ENCODE measurements at regions not wholly inside any gene's neighbourhood (a gene's known extent, or its start where the extent isn't known, plus 50 kb on each side); places are given as distances from the start of the nearest gene placed in this dataset.

DNA sequence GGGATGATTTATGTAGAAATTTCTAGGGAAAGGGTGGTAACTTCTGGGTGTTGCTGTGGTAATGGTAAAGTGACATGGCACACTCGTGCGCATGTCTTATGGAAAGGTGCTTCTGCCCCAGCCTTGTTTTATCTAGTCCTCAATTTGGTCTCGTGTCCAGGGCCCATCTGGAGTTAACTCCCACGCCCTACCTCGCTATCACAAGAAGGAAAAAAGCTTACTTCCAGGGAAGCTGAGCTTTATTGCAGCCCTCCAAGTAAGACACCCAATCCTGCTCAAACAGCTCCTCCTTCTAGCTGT lies 611.8 kb downstream of the TNS3 start:
- H3K9me3 ChIP-seq (ENCODE audit: low read depth, low read length), result no peaks in the 10 kb centered on the region

DNA sequence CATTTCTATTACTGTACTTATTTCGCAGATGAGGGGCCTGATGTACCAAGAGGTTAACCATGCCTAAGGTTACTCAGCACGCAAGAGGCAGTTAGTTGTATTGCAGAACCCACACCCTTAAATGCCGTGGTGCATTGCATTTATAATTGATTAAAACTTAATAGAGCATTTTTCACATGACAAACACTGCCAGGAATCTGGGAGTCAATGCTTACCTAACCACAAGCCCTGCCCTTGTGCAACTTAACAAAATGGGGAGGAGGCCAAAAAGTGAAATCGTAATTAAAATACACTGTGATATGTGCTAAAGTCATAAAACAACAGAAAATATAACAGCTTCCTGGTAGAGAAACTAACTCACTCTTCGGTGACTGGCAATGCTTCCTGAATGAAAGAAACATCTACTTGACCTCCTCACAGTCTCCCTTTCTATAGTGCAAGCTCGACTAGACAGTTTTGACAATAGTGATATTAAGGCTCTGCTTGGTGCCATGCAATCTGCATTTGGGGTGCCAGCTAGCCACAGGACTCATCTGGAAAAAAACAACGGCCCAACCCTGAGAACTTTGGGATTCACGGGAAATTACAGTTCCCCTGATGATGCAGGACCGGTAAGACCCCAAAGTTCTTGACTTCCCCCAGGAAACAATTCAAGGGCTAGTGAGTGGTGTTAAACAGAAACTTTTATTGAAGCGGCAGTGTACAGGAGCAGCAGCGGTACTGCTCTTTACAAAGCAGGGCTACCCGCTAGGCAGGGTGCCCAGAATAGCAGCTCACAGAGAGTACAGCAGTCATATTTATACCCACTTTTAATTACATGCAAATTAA lies 612.4 kb downstream of the TNS3 start:
- Histone ChIP-seq H4K20me1 (ENCODE audit: insufficient read depth, low read length) (no peaks in the 10 kb centered on the region), H3K4me2 (ENCODE audit: insufficient read depth, low read length) (no peak overlapping the region), H3K4me3 (ENCODE audit: insufficient read depth, low read length) (no peak overlapping the region), H3K36me3 (ENCODE audit: insufficient read depth, low read length) (no peaks in the 10 kb centered on the region), H3K9me3 (ENCODE audit: low read depth, low read length) (no peaks in the 10 kb centered on the region), H3K27ac (ENCODE audit: low read depth, low read length) (no peak overlapping the region), H3K79me2 (ENCODE audit: insufficient read depth, low read length) (no peaks in the 10 kb centered on the region), H3K4me1 (ENCODE audit: insufficient read depth, low read length) (peaks cover 4% of the 10 kb centered on the region), H2AFZ (ENCODE audit: low read length) (peak overlapping the region; percentile 53), H3K27me3 (ENCODE audit: insufficient read depth, low read length) (no peaks in the 10 kb centered on the region)
- TF ChIP-seq, protein P1, sequence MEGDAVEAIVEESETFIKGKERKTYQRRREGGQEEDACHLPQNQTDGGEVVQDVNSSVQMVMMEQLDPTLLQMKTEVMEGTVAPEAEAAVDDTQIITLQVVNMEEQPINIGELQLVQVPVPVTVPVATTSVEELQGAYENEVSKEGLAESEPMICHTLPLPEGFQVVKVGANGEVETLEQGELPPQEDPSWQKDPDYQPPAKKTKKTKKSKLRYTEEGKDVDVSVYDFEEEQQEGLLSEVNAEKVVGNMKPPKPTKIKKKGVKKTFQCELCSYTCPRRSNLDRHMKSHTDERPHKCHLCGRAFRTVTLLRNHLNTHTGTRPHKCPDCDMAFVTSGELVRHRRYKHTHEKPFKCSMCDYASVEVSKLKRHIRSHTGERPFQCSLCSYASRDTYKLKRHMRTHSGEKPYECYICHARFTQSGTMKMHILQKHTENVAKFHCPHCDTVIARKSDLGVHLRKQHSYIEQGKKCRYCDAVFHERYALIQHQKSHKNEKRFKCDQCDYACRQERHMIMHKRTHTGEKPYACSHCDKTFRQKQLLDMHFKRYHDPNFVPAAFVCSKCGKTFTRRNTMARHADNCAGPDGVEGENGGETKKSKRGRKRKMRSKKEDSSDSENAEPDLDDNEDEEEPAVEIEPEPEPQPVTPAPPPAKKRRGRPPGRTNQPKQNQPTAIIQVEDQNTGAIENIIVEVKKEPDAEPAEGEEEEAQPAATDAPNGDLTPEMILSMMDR (IDR thresholded peaks at IDR 0.05; ENCODE audit: extremely low read depth, low read depth, low read length), result no peak
- no peak for DNase-seq (ENCODE audit: insufficient read length, low spot score, missing footprints)

More for the DNA sequence above, 611.8 kb downstream of the TNS3 start:
- no peak overlapping the region for H3K4me3 ChIP-seq (ENCODE audit: insufficient read depth, low read length)
- H3K36me3 ChIP-seq (ENCODE audit: insufficient read depth, low read length), result no peaks in the 10 kb centered on the region
- H3K27me3 ChIP-seq (ENCODE audit: insufficient read depth, low read length), result no peaks in the 10 kb centered on the region
- H3K27ac ChIP-seq (ENCODE audit: low read depth, low read length), result no peak overlapping the region
- no peaks in the 10 kb centered on the region for H4K20me1 ChIP-seq (ENCODE audit: insufficient read depth, low read length)
- no peak overlapping the region for H2AFZ ChIP-seq (ENCODE audit: low read length)
- H3K4me1 ChIP-seq (ENCODE audit: insufficient read depth, low read length), result peaks cover 4% of the 10 kb centered on the region
- DNase-seq (ENCODE audit: insufficient read length, low spot score, missing footprints), result no peak
- H3K79me2 ChIP-seq (ENCODE audit: insufficient read depth, low read length), result no peaks in the 10 kb centered on the region
- H3K4me2 ChIP-seq (ENCODE audit: insufficient read depth, low read length), result no peak overlapping the region
- TF ChIP-seq, protein P1 (IDR thresholded peaks at IDR 0.05; ENCODE audit: extremely low read depth, low read depth, low read length), result no peak

DNA sequence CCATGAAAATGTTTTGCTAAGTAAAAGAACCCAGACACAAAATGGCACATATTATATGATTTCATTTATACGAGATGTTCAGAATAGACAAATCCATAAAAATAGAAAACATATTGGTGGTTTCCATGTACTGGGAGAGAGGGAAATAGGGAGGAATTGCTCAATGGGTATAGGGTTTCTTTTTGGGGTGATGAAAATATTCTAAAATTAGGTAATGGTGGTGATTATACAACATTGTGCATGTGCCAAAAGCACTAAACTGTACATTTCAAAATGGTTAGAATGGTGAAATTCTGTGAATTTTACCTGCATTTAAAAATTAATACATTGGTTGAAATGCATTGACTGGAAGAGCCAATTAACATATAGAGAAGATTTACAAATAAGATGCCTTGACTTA lies 613.9 kb downstream of the TNS3 start:
- TF ChIP-seq, protein P1 (IDR thresholded peaks at IDR 0.05; ENCODE audit: extremely low read depth, low read depth, low read length), result no peak
- Histone ChIP-seq H3K9me3 (ENCODE audit: low read depth, low read length) (no peaks in the 10 kb centered on the region), H3K27me3 (ENCODE audit: insufficient read depth, low read length) (no peaks in the 10 kb centered on the region), H3K4me1 (ENCODE audit: insufficient read depth, low read length) (peaks cover 4% of the 10 kb centered on the region), H3K4me2 (ENCODE audit: insufficient read depth, low read length) (no peak overlapping the region), H2AFZ (ENCODE audit: low read length) (no peak overlapping the region), H3K4me3 (ENCODE audit: insufficient read depth, low read length) (no peak overlapping the region), H3K79me2 (ENCODE audit: insufficient read depth, low read length) (no peaks in the 10 kb centered on the region), H3K36me3 (ENCODE audit: insufficient read depth, low read length) (no peaks in the 10 kb centered on the region), H4K20me1 (ENCODE audit: insufficient read depth, low read length) (no peaks in the 10 kb centered on the region), H3K27ac (ENCODE audit: low read depth, low read length) (no peak overlapping the region)
- DNase-seq (ENCODE audit: insufficient read length, low spot score, missing footprints), result no peak

DNA sequence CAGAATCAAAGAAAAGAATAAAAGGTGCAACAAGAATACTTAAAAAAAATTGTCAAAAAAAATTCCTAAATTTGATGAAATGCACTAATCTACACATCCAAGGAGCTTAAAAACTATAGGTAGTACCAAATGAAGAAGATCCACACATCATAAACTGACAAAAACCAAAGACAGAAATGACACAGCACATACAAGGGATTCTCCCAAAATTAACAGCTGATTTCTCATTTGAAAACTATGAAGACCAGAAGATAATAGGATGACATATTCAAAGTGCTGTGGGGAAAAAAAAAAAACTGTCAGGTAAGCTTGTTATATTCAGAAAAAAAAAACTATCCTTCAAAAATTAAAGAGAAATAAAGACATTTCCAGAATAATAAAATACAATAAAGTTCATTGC lies 618.2 kb downstream of the TNS3 start:
- no peak for DNase-seq (ENCODE audit: insufficient read length, low spot score, missing footprints)
- Histone ChIP-seq H3K4me2 (ENCODE audit: insufficient read depth, low read length) (no peak overlapping the region), H4K20me1 (ENCODE audit: insufficient read depth, low read length) (no peaks in the 10 kb centered on the region), H3K4me1 (ENCODE audit: insufficient read depth, low read length) (no peaks in the 10 kb centered on the region), H2AFZ (ENCODE audit: low read length) (no peak overlapping the region), H3K36me3 (ENCODE audit: insufficient read depth, low read length) (no peaks in the 10 kb centered on the region), H3K27ac (ENCODE audit: low read depth, low read length) (no peak overlapping the region), H3K9me3 (ENCODE audit: low read depth, low read length) (no peaks in the 10 kb centered on the region), H3K27me3 (ENCODE audit: insufficient read depth, low read length) (no peaks in the 10 kb centered on the region), H3K4me3 (ENCODE audit: insufficient read depth, low read length) (no peak overlapping the region), H3K79me2 (ENCODE audit: insufficient read depth, low read length) (no peaks in the 10 kb centered on the region)
- TF ChIP-seq, protein P1 (IDR thresholded peaks at IDR 0.05; ENCODE audit: extremely low read depth, low read depth, low read length), result no peak

All from osteoblast (primary cell).